HCT116 (cell line): ENCODE measurements at regions not wholly inside any gene's neighbourhood (a gene's known extent, or its start where the extent isn't known, plus 50 kb on each side); places are given as distances from the start of the nearest gene placed in this dataset.

Experiments used
- ATAC-seq: fragments of 200-7000 bp; cut with Tn5 transposase; 2 replicates; pipeline ENCODE4 v1.9.1; 2020; ENCODE audit warnings: mild to moderate bottlenecking, moderate library complexity
- BruUV-seq: library from RNA; stranded (reverse); fragments of 400-500 nt; replicated peaks from 2 replicates; lab custom pipeline; 2021; lab: Mats Ljungman, UMichigan
- CTCF ChIA-PET: fragments of 300-600 bp; sonication (Branson Sonifier 250); formaldehyde crosslinking; loops from one replicate; lab custom pipeline; 2021; ENCODE audit warnings: antibody characterized with exemption; lab: Charles Lee
- POLR2A ChIA-PET: fragments of 300-600, 350-600 bp; sonication (Branson Sonifier 250); formaldehyde crosslinking; loops from one replicate; lab custom pipeline; 2021; ENCODE audit warnings: antibody characterized with exemption; lab: Charles Lee
- RAD21 ChIA-PET, 2 experiments: fragments of 300-600 bp; sonication (Branson Sonifier 250); formaldehyde crosslinking; loops; one replicate each; lab custom pipeline; 2023; ENCODE audit warnings: low total read pairs in 2 of 2; ENCODE audit not compliant: uncharacterized antibody in 2 of 2, unreplicated experiment in 2 of 2, low non-redundant PET in 1 of 2; lab: Charles Lee
- DNase-seq: peaks from one replicate; pipeline ENCODE4 v3.0.0-alpha.2; 2010; ENCODE audit warnings: low read depth, low spot score
- H2AFZ ChIP-seq: fragments of 200-600 bp; shearing (Covaris generic), sonication (generic); 2 replicates; pipeline ENCODE4 v1.6.1; 2017; ENCODE audit warnings: low read depth, mixed run types, mixed read lengths, antibody characterized with exemption, low read length; ENCODE audit not compliant: poor library complexity, severe bottlenecking
- H3K27ac ChIP-seq: 2 replicates; pipeline ENCODE4 v1.5.1; 2012; ENCODE audit warnings: low read depth, low read length
- H3K27me3 ChIP-seq: fragments of 200-600 bp; sonication (generic); 2 replicates; pipeline ENCODE4 v1.6.1; 2016; ENCODE audit warnings: mixed run types, low read length, mixed read lengths; ENCODE audit not compliant: insufficient read depth
- H3K36me3 ChIP-seq, 2 experiments: fragments of 200-500 bp in 1 of 2; fragments of 200-600 bp in 1 of 2; sonication (Bioruptor generic) in 1 of 2; sonication (generic) in 1 of 2; 2 replicates each; pipeline versions ENCODE4 v1.5.1 to v1.6.1; 2014 to 2016; ENCODE audit warnings: low read length in 2 of 2, inconsistent platforms in 1 of 2, mixed read lengths in 1 of 2, mixed run types in 1 of 2; ENCODE audit not compliant: insufficient read depth in 2 of 2, control insufficient read depth in 1 of 2
- H3K4me1 ChIP-seq, 2 experiments: fragments of 200-600 bp in 1 of 2; sonication (generic) in 1 of 2; 2 replicates each; pipeline versions ENCODE4 v1.5.1 to v1.6.1; 2012 to 2017; ENCODE audit warnings: low read length in 2 of 2, inconsistent platforms in 1 of 2, mild to moderate bottlenecking in 1 of 2, mixed read lengths in 1 of 2, mixed run types in 1 of 2, moderate library complexity in 1 of 2; ENCODE audit not compliant: insufficient read depth in 2 of 2, control insufficient read depth in 1 of 2
- H3K4me2 ChIP-seq: fragments of 200-600 bp; sonication (generic); 2 replicates; pipeline ENCODE4 v1.6.1; 2017; ENCODE audit warnings: mixed run types, low read length, mixed read lengths
- H3K4me3 ChIP-seq, 2 experiments: fragments of 200-600 bp in 1 of 2; sonication (generic) in 1 of 2; replicated peaks in 1 of 2; 2 replicates each; pipeline ENCODE4 v1.5.1; 2011 to 2016; ENCODE audit warnings: low read length in 2 of 2, control low read depth in 1 of 2, low read depth in 1 of 2, mild to moderate bottlenecking in 1 of 2, mixed read lengths in 1 of 2, mixed run types in 1 of 2
- H3K79me2 ChIP-seq: fragments of 200-600 bp; sonication (generic); 2 replicates; pipeline ENCODE4 v1.6.1; 2017; ENCODE audit warnings: mild to moderate bottlenecking, mixed run types, low read length, moderate library complexity, mixed read lengths; ENCODE audit not compliant: insufficient read depth
- H3K9ac ChIP-seq: fragments of 200-600 bp; sonication (generic); 2 replicates; pipeline ENCODE4 v1.6.1; 2016; ENCODE audit warnings: low read length, mixed read lengths
- H3K9me2 ChIP-seq: fragments of 200-600 bp; sonication (generic), shearing (Covaris generic); 2 replicates; pipeline ENCODE4 v1.6.1; 2017; ENCODE audit warnings: mixed run types, mild to moderate bottlenecking, moderate library complexity; ENCODE audit not compliant: insufficient read depth
- H3K9me3 ChIP-seq, 2 experiments: fragments of 200-500 bp in 1 of 2; fragments of 200-600 bp in 1 of 2; sonication (Bioruptor generic) in 1 of 2; sonication (generic) in 1 of 2; 2 replicates each; pipeline ENCODE4 v1.6.1; 2014 to 2017; ENCODE audit warnings: low read length in 2 of 2, mixed read lengths in 2 of 2, inconsistent platforms in 1 of 2, low read depth in 1 of 2, mild to moderate bottlenecking in 1 of 2, mixed run types in 1 of 2, moderate library complexity in 1 of 2; ENCODE audit not compliant: control insufficient read depth in 1 of 2, insufficient read depth in 1 of 2
- H4K20me1 ChIP-seq: fragments of 200-600 bp; sonication (generic), shearing (Covaris generic); 2 replicates; pipeline ENCODE4 v1.6.1; 2017; ENCODE audit warnings: mixed run types, mild to moderate bottlenecking, moderate library complexity; ENCODE audit not compliant: insufficient read depth
- ATF3 ChIP-seq: IDR thresholded peaks from 2 replicates; pipeline ENCODE4 v1.6.1; 2012
- CTCF ChIP-seq, 3 experiments: fragments of 200-600 bp in 1 of 3; sonication (generic) in 1 of 3; IDR thresholded peaks in 2 of 3; conservative IDR thresholded peaks in 1 of 3; 2 replicates each; pipeline ENCODE4 v1.5.1; 2012 to 2017; ENCODE audit warnings: low read depth in 2 of 3, low read length in 2 of 3, antibody characterized with exemption in 1 of 3, borderline replicate concordance in 1 of 3, control low read depth in 1 of 3, mild to moderate bottlenecking in 1 of 3, mixed read lengths in 1 of 3, mixed run types in 1 of 3, moderate library complexity in 1 of 3; ENCODE audit not compliant: insufficient read depth in 1 of 3
- ELF1 ChIP-seq: IDR thresholded peaks from 2 replicates; pipeline ENCODE4 v1.6.1; 2012; ENCODE audit warnings: low read depth, borderline replicate concordance
- EZH2 ChIP-seq: fragments of 200-600 bp; sonication (generic); IDR thresholded peaks from 2 replicates; pipeline ENCODE4 v1.6.1; 2017; ENCODE audit warnings: antibody characterized with exemption, mixed run types
- FOSL1 ChIP-seq: IDR thresholded peaks from 2 replicates; pipeline ENCODE4 v1.6.1; 2012; ENCODE audit warnings: low read depth
- SIN3A ChIP-seq: IDR thresholded peaks from 2 replicates; pipeline ENCODE4 v1.6.1; 2012; ENCODE audit warnings: low read depth
- ZFX ChIP-seq: fragments of 450-650 bp; IDR thresholded peaks from 2 replicates; pipeline ENCODE4 v1.6.1; 2017
- intact Hi-C: fragments of 100-400 bp; cut with micrococcal nuclease; formaldehyde crosslinking; loops from 2 replicates; pipeline ENCODE4 v1.10.0; 2022
- TF ChIP-seq, protein P1 (sequence below): IDR thresholded peaks from 2 replicates; pipeline ENCODE4 v1.6.1; 2012

DNA sequence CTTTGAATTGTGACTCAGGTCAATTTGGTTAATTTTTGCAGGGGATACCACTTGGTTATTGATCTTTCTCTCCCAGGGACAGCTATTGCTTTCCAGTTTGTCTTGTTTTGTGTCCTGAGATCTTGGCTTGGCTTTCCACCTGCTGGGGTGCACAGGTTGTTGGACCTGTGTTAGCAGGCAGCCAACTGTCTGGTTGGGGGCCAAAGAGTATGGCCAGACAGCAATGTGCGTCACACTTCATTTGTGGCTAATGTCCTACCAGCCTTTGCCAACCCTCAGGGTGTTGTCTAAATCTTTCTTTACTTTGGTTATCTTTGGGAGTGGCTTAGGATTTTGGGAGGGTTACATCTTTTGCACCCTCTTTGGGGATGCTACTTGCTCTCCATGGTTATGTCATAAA lies 494.9 kb upstream of the ATP2B1 start:
- POLR2A ChIA-PET: no interaction called here

More for the DNA sequence above, 494.9 kb upstream of the ATP2B1 start:
- no TSS peak for BruUV-seq
- no peak for DNase-seq
- intact Hi-C loops: no loop called here
- H4K20me1 ChIP-seq: no peaks in the 10 kb centered on the region
- no peaks in the 10 kb centered on the region for H3K79me2 ChIP-seq
- H3K4me1 ChIP-seq: no peaks in the 10 kb centered on the region
- no peaks in the 10 kb centered on the region for H3K36me3 ChIP-seq
- no peak overlapping the region for H3K4me2 ChIP-seq
- H2AFZ ChIP-seq: no peak overlapping the region
- RAD21 ChIA-PET: no interaction called here
- H3K27ac ChIP-seq: no peak overlapping the region
- ATAC-seq: no peak
- H3K9me3 ChIP-seq: no peaks in the 10 kb centered on the region
- TF ChIP-seq ELF1 (no peak), ATF3 (no peak), SIN3A (no peak), ZFX (no peak), FOSL1 (no peak), EZH2 (no peak), CTCF (IDR thresholded peaks at IDR 0.05 in 2 of 3, conservative IDR thresholded peaks at IDR 0.05 in 1 of 3; ENCODE audit: borderline replicate concordance in 1 of 3, insufficient read depth in 1 of 3, low read depth in 2 of 3, low read length in 2 of 3) (no peak)
- TF ChIP-seq, protein P1, sequence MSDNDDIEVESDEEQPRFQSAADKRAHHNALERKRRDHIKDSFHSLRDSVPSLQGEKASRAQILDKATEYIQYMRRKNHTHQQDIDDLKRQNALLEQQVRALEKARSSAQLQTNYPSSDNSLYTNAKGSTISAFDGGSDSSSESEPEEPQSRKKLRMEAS: no peak
- H3K27me3 ChIP-seq: no peaks in the 10 kb centered on the region
- H3K4me3 ChIP-seq: no peak overlapping the region
- CTCF ChIA-PET: no interaction called here
- H3K9ac ChIP-seq: no peak overlapping the region
- H3K9me2 ChIP-seq: 0 out of 2 replicates have a peak, but pooled peaks cover 3% of the 10 kb centered on the region
